GM12878 (cell line): ENCODE measurements at regions not wholly inside any gene's neighbourhood (a gene's known extent, or its start where the extent isn't known, plus 50 kb on each side); places are given as distances from the start of the nearest gene placed in this dataset.

ENCODE experiments used
- ATAC-seq: fragments of 200-7000 bp; cut with Tn5 transposase; 3 replicates; pipeline ENCODE4 v1.9.1; 2020; ENCODE audit warnings: mild to moderate bottlenecking, moderate library complexity
- BruUV-seq: library from RNA; stranded (reverse); fragments of 400-500 nt; replicated peaks from 2 replicates; lab custom pipeline; 2021; lab: Mats Ljungman, UMichigan
- CTCF ChIA-PET: fragments of 300-600 bp; sonication (Branson Sonifier 250); formaldehyde crosslinking; extraction: SDS; loops from one replicate; lab custom pipeline; 2021; ENCODE audit warnings: inconsistent platforms; lab: Yijun Ruan, JAX
- POLR2A ChIA-PET: fragments of 350-600 bp; formaldehyde crosslinking; extraction: SDS; loops from one replicate; lab custom pipeline; 2021; ENCODE audit warnings: inconsistent platforms; lab: Charles Lee
- RAD21 ChIA-PET: fragments of 300-600 bp; sonication (Branson Sonifier 250); formaldehyde crosslinking; loops from one replicate; lab custom pipeline; 2023; ENCODE audit warnings: antibody characterized with exemption; ENCODE audit not compliant: unreplicated experiment; lab: Charles Lee
- SMC1A ChIA-PET: fragments of 300-600 bp; sonication (Branson Sonifier 250); formaldehyde crosslinking; loops from one replicate; lab custom pipeline; 2023; ENCODE audit not compliant: unreplicated experiment, uncharacterized antibody; lab: Charles Lee
- DNase-seq: peaks from one replicate; pipeline ENCODE4 v3.0.0-alpha.2; 2011; ENCODE audit warnings: low read depth, low spot score
- FAIRE-seq: peaks from 3 replicates; lab custom pipeline; 2011; peaks lifted over from hg19 to GRCh38; lab: Jason Lieb, UNC
- H2AFZ ChIP-seq: 2 replicates; pipeline ENCODE4 v1.6.0; 2011; ENCODE audit warnings: low read depth, low read length, control low read depth; ENCODE audit not compliant: control insufficient read depth
- H3K27ac ChIP-seq: 2 replicates; pipeline ENCODE4 v1.5.1; 2011; ENCODE audit warnings: control low read depth; ENCODE audit not compliant: control insufficient read depth, insufficient read depth
- H3K27me3 ChIP-seq, 2 experiments: replicated peaks in 1 of 2; 2 replicates each; pipeline versions ENCODE4 v1.6.0 to v1.6.1; 2011; ENCODE audit warnings: low read length in 1 of 2; ENCODE audit not compliant: control insufficient read depth in 2 of 2, insufficient read depth in 2 of 2
- H3K36me3 ChIP-seq, 2 experiments: 2 replicates each; pipeline ENCODE4 v1.5.1; 2011; ENCODE audit warnings: low read length in 1 of 2; ENCODE audit not compliant: control insufficient read depth in 2 of 2, insufficient read depth in 2 of 2
- H3K4me1 ChIP-seq: 2 replicates; pipeline ENCODE4 v1.6.1; 2011; ENCODE audit warnings: mild to moderate bottlenecking, low read length, moderate library complexity, mixed read lengths; ENCODE audit not compliant: control insufficient read depth, insufficient read depth
- H3K4me2 ChIP-seq: 2 replicates; pipeline ENCODE4 v1.6.0; 2011; ENCODE audit warnings: control low read depth; ENCODE audit not compliant: control insufficient read depth, insufficient read depth
- H3K4me3 ChIP-seq: fragments of 200-600 bp; sonication (generic); 2 replicates; pipeline ENCODE4 v1.5.1; 2016
- H3K79me2 ChIP-seq: 2 replicates; pipeline ENCODE4 v1.6.0; 2011; ENCODE audit warnings: low read length; ENCODE audit not compliant: control insufficient read depth, insufficient read depth
- H3K9ac ChIP-seq: 2 replicates; pipeline ENCODE4 v1.8.0; 2011; ENCODE audit warnings: low read length, control low read depth, mixed read lengths; ENCODE audit not compliant: control insufficient read depth, insufficient read depth
- H3K9me3 ChIP-seq: replicated peaks from 3 replicates; pipeline ENCODE4 v1.5.1; 2011; ENCODE audit warnings: mild to moderate bottlenecking, low read length; ENCODE audit not compliant: control insufficient read depth, insufficient read depth
- H4K20me1 ChIP-seq: 2 replicates; pipeline ENCODE4 v1.6.0; 2011; ENCODE audit not compliant: control insufficient read depth, insufficient read depth
- ATF2 ChIP-seq: IDR thresholded peaks from 2 replicates; pipeline ENCODE4 v1.6.1; 2012; ENCODE audit warnings: low read length, inconsistent platforms
- ETV6 ChIP-seq, 2 experiments: fragments of 450-650 bp in 1 of 2; IDR thresholded peaks in 1 of 2; conservative IDR thresholded peaks in 1 of 2; 2 replicates each; pipeline ENCODE4 v1.6.1; 2014; ENCODE audit warnings: antibody characterized with exemption in 1 of 2, borderline replicate concordance in 1 of 2, low read depth in 1 of 2, mild to moderate bottlenecking in 1 of 2, moderate library complexity in 1 of 2
- GABPA ChIP-seq: IDR thresholded peaks from 2 replicates; pipeline ENCODE4 v1.6.1; 2014; ENCODE audit warnings: antibody characterized with exemption, low read depth, mild to moderate bottlenecking, inconsistent platforms
- HDAC6 ChIP-seq: fragments of 200-600 bp; sonication (generic); IDR thresholded peaks from one replicate; pipeline ENCODE4 v1.8.0; 2017; ENCODE audit warnings: antibody characterized with exemption; ENCODE audit not compliant: unreplicated experiment
- IRF4 ChIP-seq: IDR thresholded peaks from 2 replicates; pipeline ENCODE4 v1.6.1; 2011; ENCODE audit warnings: low read depth, low read length
- MYB ChIP-seq: fragments of 150-350 bp; IDR thresholded peaks from 2 replicates; pipeline ENCODE4 v1.6.1; 2014; ENCODE audit warnings: mild to moderate bottlenecking, low read depth, low read length, borderline replicate concordance
- PAX8 ChIP-seq: fragments of 450-650 bp; IDR thresholded peaks from 2 replicates; pipeline ENCODE4 v1.6.1; 2017; ENCODE audit warnings: mild to moderate bottlenecking, moderate library complexity
- SRF ChIP-seq, 2 experiments: IDR thresholded peaks; 2 replicates each; pipeline ENCODE4 v1.6.1; 2011; ENCODE audit warnings: low read depth in 2 of 2, low read length in 2 of 2, mild to moderate bottlenecking in 1 of 2, moderate library complexity in 1 of 2
- ZNF274 ChIP-seq: IDR thresholded peaks from one replicate; pipeline ENCODE4 v1.8.0; 2011; ENCODE audit not compliant: insufficient read length, insufficient read depth
- WGBS: methylation state at CpG from one replicate; pipeline ENCODE4 v1.1.6; 2016; ENCODE audit warnings: low lambda C conversion rate; ENCODE audit not compliant: insufficient replicate concordance, insufficient coverage; ENCODE audit errors: missing lambda C conversion rate; 5-methylcytosine and 5-hydroxymethylcytosine counted together
- in situ Hi-C: fragments of 300-500 bp; cut with MboI; formaldehyde crosslinking; loops from 9 replicates; pipeline ENCODE4 v1.14.3; 2018; ENCODE audit warnings: mixed read lengths
- intact Hi-C: fragments of 100-400 bp; cut with micrococcal nuclease; formaldehyde crosslinking; loops from one replicate; pipeline ENCODE4 v1.14.2; 2022; ENCODE audit not compliant: unreplicated experiment

DNA sequence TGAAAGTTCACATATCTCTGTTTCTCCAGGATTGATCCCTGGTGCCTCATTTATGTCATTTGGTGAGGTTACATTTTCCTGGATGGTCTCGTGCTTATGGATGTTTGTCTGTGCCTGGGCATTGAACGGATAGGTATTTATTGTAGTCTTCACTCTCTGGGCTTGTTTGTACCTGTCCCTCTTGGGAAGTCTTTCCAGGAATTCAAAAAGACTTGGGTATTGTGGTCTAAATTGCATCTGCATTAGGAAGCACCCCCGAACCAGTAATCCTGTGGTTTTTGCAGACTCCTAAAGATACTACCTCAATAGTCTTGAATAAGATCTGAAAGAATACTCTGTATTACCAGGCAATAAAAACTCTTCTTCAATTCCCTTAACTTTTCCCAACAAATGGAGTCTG is 720.8 kb downstream of the SLC6A15 start:
- no peaks in the 10 kb centered on the region for H3K36me3 ChIP-seq
- no peak for FAIRE-seq
- H3K4me2 ChIP-seq = no peak overlapping the region
- SMC1A ChIA-PET = no interaction called here
- no peak overlapping the region for H3K27ac ChIP-seq
- ATAC-seq = no peak
- TF ChIP-seq IRF4 = no peak
- TF ChIP-seq, all 136 proteins: peak for 0
- Histone ChIP-seq H3K4me3 (no peak overlapping the region), H3K79me2 (no peaks in the 10 kb centered on the region), H3K4me1 (no peaks in the 10 kb centered on the region), H3K9ac (no peak overlapping the region), H3K27me3 (no peaks in the 10 kb centered on the region), H4K20me1 (no peaks in the 10 kb centered on the region), H2AFZ (no peak overlapping the region), H3K9me3 (no peaks in the 10 kb centered on the region)
- WGBS = 0% methylated on average over 3 of the region's 3 CpGs
- ChIA-PET POLR2A (no interaction called here), RAD21 (no interaction called here), CTCF (no interaction called here)
- BruUV-seq = no TSS peak
- DNase-seq = no peak
- intact Hi-C loops (no loop called here), in situ Hi-C loops (no loop called here)

DNA sequence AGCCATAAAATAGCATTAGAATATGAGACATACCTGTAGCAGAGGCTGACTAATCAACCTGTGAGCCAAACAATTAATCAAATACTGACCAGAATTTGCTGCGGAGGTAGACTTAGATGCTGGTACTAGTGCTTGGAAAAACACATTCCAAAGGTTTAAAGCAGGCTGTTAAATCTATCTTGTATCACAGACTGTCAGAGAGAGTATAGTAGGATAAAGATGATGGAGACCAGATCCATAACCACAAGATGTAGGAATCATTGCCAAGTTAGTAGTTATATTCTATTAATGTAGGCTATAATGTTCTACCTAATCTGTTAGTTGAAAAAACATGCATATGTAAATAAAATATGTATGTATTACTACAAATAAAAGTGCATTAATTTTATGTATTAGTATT is 726.2 kb downstream of the SLC6A15 start:
- ChIA-PET POLR2A (no interaction called here), RAD21 (no interaction called here), CTCF (no interaction called here), SMC1A (no interaction called here)
- TF ChIP-seq MYB (no peak), ETV6 (conservative IDR thresholded peaks at IDR 0.05 in 1 of 2, IDR thresholded peaks at IDR 0.05 in 1 of 2; ENCODE audit: borderline replicate concordance in 1 of 2, low read depth in 1 of 2) (no peak), HDAC6 (no peak), ATF2 (no peak), PAX8 (no peak), SRF (IDR thresholded peaks at IDR 0.05; ENCODE audit: low read depth in 2 of 2, low read length in 2 of 2) (no peak), GABPA (no peak), ZNF274 (no peak), IRF4 (no peak)
- Histone ChIP-seq H3K36me3 (no peaks in the 10 kb centered on the region), H2AFZ (no peak overlapping the region), H3K9ac (no peak overlapping the region), H3K27me3 (no peaks in the 10 kb centered on the region), H3K27ac (no peak overlapping the region), H3K4me1 (no peaks in the 10 kb centered on the region), H3K9me3 (no peaks in the 10 kb centered on the region), H4K20me1 (no peaks in the 10 kb centered on the region), H3K4me3 (no peak overlapping the region), H3K79me2 (no peaks in the 10 kb centered on the region), H3K4me2 (no peak overlapping the region)
- FAIRE-seq (no peak), ATAC-seq (no peak), DNase-seq (no peak)
- in situ Hi-C loops (no loop called here), intact Hi-C loops (no loop called here)
- 4% methylated on average over 1 of the region's 1 CpG for WGBS
- BruUV-seq = no TSS peak
